Loucy (cell line): ENCODE measurements at regions not wholly inside any gene's neighbourhood (a gene's known extent, or its start where the extent isn't known, plus 50 kb on each side); places are given as distances from the start of the nearest gene placed in this dataset.

ENCODE experiments used
- H2AFZ ChIP-seq: fragments of 200-600 bp; sonication (generic); 2 replicates; pipeline ENCODE4 v1.6.0; 2016; ENCODE audit warnings: antibody characterized with exemption, mild to moderate bottlenecking, low read length, moderate library complexity
- H3F3A ChIP-seq: fragments of 200-600 bp; 2 replicates; pipeline ENCODE4 v1.6.0; 2016; ENCODE audit warnings: antibody characterized with exemption, low read depth, mild to moderate bottlenecking
- H3K27me3 ChIP-seq: fragments of 200-600 bp; sonication (generic); 2 replicates; pipeline ENCODE4 v1.6.1; 2014; ENCODE audit warnings: low read length, mild to moderate bottlenecking; ENCODE audit not compliant: insufficient read depth, poor library complexity, severe bottlenecking
- H3K36me3 ChIP-seq: fragments of 200-600 bp; sonication (generic); 2 replicates; pipeline ENCODE4 v1.6.1; 2016; ENCODE audit warnings: low read length; ENCODE audit not compliant: insufficient read depth
- H3K4me1 ChIP-seq: fragments of 200-600 bp; sonication (generic); 2 replicates; pipeline ENCODE4 v1.5.1; 2014; ENCODE audit warnings: low read length, mild to moderate bottlenecking; ENCODE audit not compliant: insufficient read depth, poor library complexity, severe bottlenecking
- H3K4me2 ChIP-seq: fragments of 200-600 bp; sonication (generic); 2 replicates; pipeline ENCODE4 v1.6.0; 2014; ENCODE audit warnings: antibody characterized with exemption, low read length, low read depth, mild to moderate bottlenecking; ENCODE audit not compliant: poor library complexity, severe bottlenecking
- H3K4me3 ChIP-seq: fragments of 200-600 bp; sonication (generic); 2 replicates; pipeline ENCODE4 v1.5.1; 2014; ENCODE audit warnings: low read length, mild to moderate bottlenecking, mixed read lengths; ENCODE audit not compliant: poor library complexity, severe bottlenecking
- H3K79me2 ChIP-seq: fragments of 200-600 bp; sonication (generic); 2 replicates; pipeline ENCODE4 v1.6.1; 2014; ENCODE audit warnings: low read length; ENCODE audit not compliant: insufficient read depth
- H3K9ac ChIP-seq: fragments of 200-600 bp; sonication (generic); 2 replicates; pipeline ENCODE4 v1.6.0; 2014; ENCODE audit warnings: mild to moderate bottlenecking, low read depth, low read length, moderate library complexity; ENCODE audit not compliant: poor library complexity, severe bottlenecking
- H3K9me2 ChIP-seq: fragments of 200-600 bp; sonication (generic); replicated peaks from 2 replicates; pipeline ENCODE4 v1.6.1; 2016; ENCODE audit warnings: low read depth, low read length, mixed read lengths
- H3K9me3 ChIP-seq: fragments of 200-600 bp; sonication (generic); 2 replicates; pipeline ENCODE4 v1.6.1; 2014; ENCODE audit warnings: mild to moderate bottlenecking, antibody characterized with exemption, low read length, low read depth; ENCODE audit not compliant: insufficient read depth
- H4K20me1 ChIP-seq: fragments of 200-600 bp; sonication (generic); 2 replicates; pipeline ENCODE4 v1.6.0; 2014; ENCODE audit warnings: antibody characterized with exemption, low read length, mild to moderate bottlenecking; ENCODE audit not compliant: insufficient read depth, poor library complexity, severe bottlenecking
- CTCF ChIP-seq: fragments of 200-600 bp; sonication (generic); conservative IDR thresholded peaks from 2 replicates; pipeline ENCODE4 v1.5.1; 2014; ENCODE audit warnings: mild to moderate bottlenecking, antibody characterized with exemption, low read length
- EZH2phosphoT487 ChIP-seq: fragments of 200-600 bp; IDR thresholded peaks from 2 replicates; pipeline ENCODE4 v1.6.1; 2018; ENCODE audit warnings: antibody characterized with exemption, mild to moderate bottlenecking, moderate library complexity, borderline replicate concordance

- no peaks in the 10 kb centered on the region for H3K9me2 ChIP-seq
- H3K4me1 ChIP-seq = no peaks in the 10 kb centered on the region
- no peaks in the 10 kb centered on the region for H3K36me3 ChIP-seq
- no peak overlapping the region for H3K4me3 ChIP-seq
- H2AFZ ChIP-seq = no peak overlapping the region
- H3K4me2 ChIP-seq = no peak overlapping the region
- no peaks in the 10 kb centered on the region for H3F3A ChIP-seq
- H3K9ac ChIP-seq = no peak overlapping the region
- no peaks in the 10 kb centered on the region for H4K20me1 ChIP-seq
- no peak for TF ChIP-seq CTCF
- TF ChIP-seq EZH2phosphoT487 = no peak
- no peaks in the 10 kb centered on the region for H3K9me3 ChIP-seq
- H3K27me3 ChIP-seq = no peaks in the 10 kb centered on the region
- no peaks in the 10 kb centered on the region for H3K79me2 ChIP-seq
Observed at GRCh38 chr3:10721101-10721500, 94.9 kb upstream of the SLC6A11 start.

- Histone ChIP-seq H3K36me3 (no peaks in the 10 kb centered on the region), H3K4me2 (no peak overlapping the region), H3K79me2 (no peaks in the 10 kb centered on the region), H3K9me3 (no peaks in the 10 kb centered on the region), H3F3A (no peaks in the 10 kb centered on the region), H4K20me1 (no peaks in the 10 kb centered on the region), H3K4me1 (no peaks in the 10 kb centered on the region), H2AFZ (no peak overlapping the region), H3K4me3 (no peak overlapping the region), H3K27me3 (no peaks in the 10 kb centered on the region), H3K9me2 (no peaks in the 10 kb centered on the region), H3K9ac (no peak overlapping the region)
- TF ChIP-seq CTCF (no peak), EZH2phosphoT487 (no peak)
Observed at GRCh38 chr3:10722911-10723310, 93.1 kb upstream of the SLC6A11 start.

GRCh38 chr3:10723991-10724390, 92.0 kb upstream of the SLC6A11 start:
- Histone ChIP-seq H3K27me3 (no peaks in the 10 kb centered on the region), H3K9me3 (no peaks in the 10 kb centered on the region), H4K20me1 (no peaks in the 10 kb centered on the region), H3K4me2 (no peak overlapping the region), H3K9ac (no peak overlapping the region), H3K36me3 (no peaks in the 10 kb centered on the region), H2AFZ (no peak overlapping the region), H3F3A (no peaks in the 10 kb centered on the region), H3K4me3 (no peak overlapping the region), H3K9me2 (no peaks in the 10 kb centered on the region), H3K79me2 (no peaks in the 10 kb centered on the region), H3K4me1 (no peaks in the 10 kb centered on the region)
- TF ChIP-seq EZH2phosphoT487 = no peak
- TF ChIP-seq CTCF = no peak
